RWPE2 (cell line): ENCODE measurements at regions not wholly inside any gene's neighbourhood (a gene's known extent, or its start where the extent isn't known, plus 50 kb on each side); places are given as distances from the start of the nearest gene placed in this dataset.
"Not testable (repeated sequence)": the region's sequence is repeated elsewhere in the genome, so short reads cannot be mapped to it uniquely, and the experiment has no call there.

ENCODE experiments used
- ATAC-seq: fragments of 200-7000 bp; cut with Tn5 transposase; 3 replicates; pipeline ENCODE4 v1.9.1; 2021; ENCODE audit warnings: low read depth
- DNase-seq: peaks from one replicate; pipeline ENCODE4 v3.0.0-alpha.2; 2020; ENCODE audit warnings: low spot score
- H3K27ac ChIP-seq: fragments of 450-650 bp; 2 replicates; pipeline ENCODE4 v1.5.1; 2017; ENCODE audit warnings: mild to moderate bottlenecking; ENCODE audit not compliant: poor library complexity, severe bottlenecking
- H3K27me3 ChIP-seq: fragments of 250-450 bp; sonication (Bioruptor Pico); 2 replicates; pipeline ENCODE4 v1.5.1; 2021; ENCODE audit warnings: mild to moderate bottlenecking, moderate library complexity; ENCODE audit not compliant: insufficient read depth, poor library complexity, severe bottlenecking
- H3K36me3 ChIP-seq: fragments of 250-450 bp; sonication (Bioruptor Pico); 2 replicates; pipeline ENCODE4 v1.5.1; 2020; ENCODE audit warnings: low read depth, mild to moderate bottlenecking, moderate library complexity
- H3K4me1 ChIP-seq: fragments of 250-450 bp; sonication (Bioruptor Pico); 2 replicates; pipeline ENCODE4 v1.5.1; 2021; ENCODE audit warnings: mild to moderate bottlenecking, moderate library complexity; ENCODE audit not compliant: insufficient read depth, poor library complexity, severe bottlenecking
- H3K4me3 ChIP-seq: fragments of 250-450 bp; sonication (Bioruptor Pico); 2 replicates; pipeline ENCODE4 v1.5.1; 2021; ENCODE audit warnings: mild to moderate bottlenecking, moderate library complexity; ENCODE audit not compliant: severe bottlenecking
- H3K9me3 ChIP-seq: fragments of 250-450 bp; sonication (Bioruptor Pico); 2 replicates; pipeline ENCODE4 v1.5.1; 2021; ENCODE audit warnings: mild to moderate bottlenecking, moderate library complexity; ENCODE audit not compliant: severe bottlenecking
- CTCF ChIP-seq: fragments of 450-650 bp; IDR thresholded peaks from one replicate; pipeline ENCODE4 v1.5.1; 2017; ENCODE audit warnings: mild to moderate bottlenecking, moderate library complexity; ENCODE audit not compliant: poor library complexity, severe bottlenecking

- DNase-seq (no peak), ATAC-seq (no peak)
- TF ChIP-seq CTCF = no peak
Observed at GRCh38 chr3:16770021-16770420, 114.7 kb upstream of the PLCL2 start.

GRCh38 chr3:16770792-16771191 is 114.0 kb upstream of the PLCL2 start:
- Histone ChIP-seq H3K9me3 (no peaks in the 10 kb centered on the region), H3K4me3 (no peak overlapping the region), H3K27me3 (no peaks in the 10 kb centered on the region), H3K36me3 (no peaks in the 10 kb centered on the region), H3K4me1 (no peaks in the 10 kb centered on the region), H3K27ac (no peak overlapping the region)
- ATAC-seq (no peak), DNase-seq (no peak)
- TF ChIP-seq CTCF = no peak

More at GRCh38 chr3:16770021-16770420, 114.7 kb upstream of the PLCL2 start:
- no peaks in the 10 kb centered on the region for H3K4me1 ChIP-seq
- H3K27ac ChIP-seq = no peak overlapping the region
- no peaks in the 10 kb centered on the region for H3K9me3 ChIP-seq
- no peaks in the 10 kb centered on the region for H3K36me3 ChIP-seq
- no peaks in the 10 kb centered on the region for H3K27me3 ChIP-seq
- H3K4me3 ChIP-seq = no peak overlapping the region

GRCh38 chr3:16773594-16773993 is 111.2 kb upstream of the PLCL2 start:
- not testable (repeated sequence) for ATAC-seq, DNase-seq

GRCh38 chr3:16774536-16774935 is 110.2 kb upstream of the PLCL2 start:
- H3K36me3 ChIP-seq, H3K4me1 ChIP-seq, H3K4me3 ChIP-seq, H3K27me3 ChIP-seq, H3K27ac ChIP-seq, H3K9me3 ChIP-seq, DNase-seq, ATAC-seq: not testable (repeated sequence)

More at GRCh38 chr3:16773594-16773993, 111.2 kb upstream of the PLCL2 start:
- not testable (repeated sequence) for H3K27me3 ChIP-seq, H3K9me3 ChIP-seq, H3K27ac ChIP-seq, H3K4me1 ChIP-seq, H3K4me3 ChIP-seq, H3K36me3 ChIP-seq

GRCh38 chr3:16784973-16785372 is 99.8 kb upstream of the PLCL2 start:
- Histone ChIP-seq H3K9me3 (no peaks in the 10 kb centered on the region), H3K4me1 (no peaks in the 10 kb centered on the region), H3K27ac (no peak overlapping the region), H3K36me3 (no peaks in the 10 kb centered on the region), H3K4me3 (no peak overlapping the region), H3K27me3 (no peaks in the 10 kb centered on the region)
- ATAC-seq (no peak), DNase-seq (no peak)
- TF ChIP-seq CTCF = no peak

- ATAC-seq = no peak
- Histone ChIP-seq H3K27ac (no peak overlapping the region), H3K4me1 (no peaks in the 10 kb centered on the region), H3K9me3 (no peaks in the 10 kb centered on the region), H3K27me3 (no peaks in the 10 kb centered on the region), H3K4me3 (no peak overlapping the region), H3K36me3 (no peaks in the 10 kb centered on the region)
- TF ChIP-seq CTCF = no peak
- DNase-seq = no peak
Observed at GRCh38 chr3:16785465-16785864, 99.3 kb upstream of the PLCL2 start.
